Left ventricle myocardium superior (tissue), 1 donor: ENCODE measurements at regions not wholly inside any gene's neighbourhood (a gene's known extent, or its start where the extent isn't known, plus 50 kb on each side); places are given as distances from the start of the nearest gene placed in this dataset.

Experiments used
- ATAC-seq: fragments of 200-7000 bp; cut with Tn5 transposase; one replicate; pipeline ENCODE4 v1.9.1; 2020; ENCODE audit warnings: mild to moderate bottlenecking, moderate library complexity
- DNase-seq: peaks from one replicate; pipeline ENCODE4 v3.0.0-alpha.2; 2020
- intact Hi-C: fragments of 100-400 bp; cut with micrococcal nuclease; formaldehyde crosslinking; loops from one replicate; pipeline ENCODE4 v1.11.0; 2022
- donor health status: DM: no; HTN: yes; CAD: no; lungs with severe emphysema.

- peak; percentile 76 for ATAC-seq
- intact Hi-C loops, result no loop called here
Measured at GRCh38 chr2:203811491-203812221, 55.9 kb upstream of the CTLA4 start.

GRCh38 chr2:203812294-203813221 lies 55.0 kb upstream of the CTLA4 start:
- intact Hi-C loops, result no loop called here

More at GRCh38 chr2:203811491-203812221, 55.9 kb upstream of the CTLA4 start:
- peak; percentile 63 for DNase-seq

GRCh38 chr2:203813684-203814083 lies 53.9 kb upstream of the CTLA4 start:
- DNase-seq (no peak), ATAC-seq (no peak)
- intact Hi-C loops, result no loop called here

More at GRCh38 chr2:203812294-203813221, 55.0 kb upstream of the CTLA4 start:
- DNase-seq (no peak), ATAC-seq (no peak)

GRCh38 chr2:203814661-203815540 lies 52.7 kb upstream of the CTLA4 start:
- peak; percentile 64 for DNase-seq
- intact Hi-C loops, result loop anchor here (5.0 kb wide), 1 partner anchor 333 kb away; no protein-coding TSS in a partner anchor
- ATAC-seq, result peak; percentile 86

- intact Hi-C loops, result loop anchor here (5.0 kb wide), 1 partner anchor 333 kb away; no protein-coding TSS in a partner anchor
- DNase-seq, result no peak
- ATAC-seq, result no peak
Measured at GRCh38 chr2:203815541-203815898, 52.1 kb upstream of the CTLA4 start.

GRCh38 chr2:203817147-203817546 lies 50.4 kb upstream of the CTLA4 start:
- DNase-seq (no peak), ATAC-seq (no peak)
- intact Hi-C loops, result loop anchor here (5.0 kb wide), 1 partner anchor 335 kb away; no protein-coding TSS in a partner anchor
